Liver (tissue), 3 donors: ENCODE measurements at regions not wholly inside any gene's neighbourhood (a gene's known extent, or its start where the extent isn't known, plus 50 kb on each side); places are given as distances from the start of the nearest gene placed in this dataset.

Experiments used
- ATF3 ChIP-seq: IDR thresholded peaks from 2 replicates; pipeline ENCODE4 v1.6.1; 2016; ENCODE audit warnings: antibody characterized with exemption
- CTCF ChIP-seq: fragments of 150-350 bp; IDR thresholded peaks from 2 replicates; pipeline ENCODE4 v1.5.1; 2017; ENCODE audit warnings: improper control_type of control experiment, low read depth, low read length; ENCODE audit not compliant: missing input control
- EGR1 ChIP-seq, 2 donors: IDR thresholded peaks; 2 replicates each; pipeline ENCODE4 v1.6.1; 2016 to 2018; ENCODE audit warnings: antibody characterized with exemption in 2 of 2, low read depth in 2 of 2
- FOXA1 ChIP-seq: IDR thresholded peaks from 2 replicates; pipeline ENCODE4 v1.6.1; 2016; ENCODE audit warnings: antibody characterized with exemption
- GABPA ChIP-seq, 2 donors: IDR thresholded peaks in 1 of 2; conservative IDR thresholded peaks in 1 of 2; 2 replicates each; pipeline ENCODE4 v1.6.1; 2016; ENCODE audit warnings: antibody characterized with exemption in 2 of 2, mild to moderate bottlenecking in 1 of 2, moderate library complexity in 1 of 2
- JUND ChIP-seq, 2 donors: IDR thresholded peaks; 2 replicates each; pipeline ENCODE4 v1.6.1; 2016; ENCODE audit warnings: antibody characterized with exemption in 2 of 2
- MAX ChIP-seq: IDR thresholded peaks from 2 replicates; pipeline ENCODE4 v1.6.1; 2016; ENCODE audit warnings: antibody characterized with exemption
- RAD21 ChIP-seq, 2 donors: IDR thresholded peaks; 2 replicates each; pipeline ENCODE4 v1.6.1; 2016; ENCODE audit warnings: antibody characterized with exemption in 2 of 2, mild to moderate bottlenecking in 2 of 2
- REST ChIP-seq: IDR thresholded peaks from 2 replicates; pipeline ENCODE4 v1.6.1; 2016; ENCODE audit warnings: antibody characterized with exemption, mild to moderate bottlenecking
- RXRA ChIP-seq, 2 donors: IDR thresholded peaks; 2 replicates each; pipeline ENCODE4 v1.6.1; 2017 to 2018; ENCODE audit warnings: antibody characterized with exemption in 2 of 2, mild to moderate bottlenecking in 1 of 2
- SP1 ChIP-seq: IDR thresholded peaks from 2 replicates; pipeline ENCODE4 v1.6.1; 2018; ENCODE audit warnings: antibody characterized with exemption, mild to moderate bottlenecking
- TAF1 ChIP-seq: conservative IDR thresholded peaks from 2 replicates; pipeline ENCODE4 v1.6.1; 2016; ENCODE audit warnings: antibody characterized with exemption, mild to moderate bottlenecking
- YY1 ChIP-seq: IDR thresholded peaks from 2 replicates; pipeline ENCODE4 v1.6.1; 2016; ENCODE audit warnings: antibody characterized with exemption, mild to moderate bottlenecking
- ZBTB33 ChIP-seq: IDR thresholded peaks from 2 replicates; pipeline ENCODE4 v1.6.1; 2016; ENCODE audit warnings: antibody characterized with exemption
- donor health status: healthy.
- donor health status: healthy.

GRCh38 chr13:39208636-39209035 is 170.4 kb downstream of the NHLRC3 start:
- TF ChIP-seq CTCF: no peak
- no peak for TF ChIP-seq REST
- no peak for TF ChIP-seq ZBTB33
- TF ChIP-seq RXRA (IDR thresholded peaks at IDR 0.05): no peak
- no peak for TF ChIP-seq JUND (IDR thresholded peaks at IDR 0.05)
- TF ChIP-seq SP1: no peak
- TF ChIP-seq YY1: no peak
- TF ChIP-seq MAX: no peak
- TF ChIP-seq EGR1 (IDR thresholded peaks at IDR 0.05; ENCODE audit: low read depth in 2 of 2): no peak
- no peak for TF ChIP-seq RAD21 (IDR thresholded peaks at IDR 0.05)
- TF ChIP-seq TAF1: no peak
- no peak for TF ChIP-seq GABPA (IDR thresholded peaks at IDR 0.05 in 1 of 2, conservative IDR thresholded peaks at IDR 0.05 in 1 of 2)
- TF ChIP-seq FOXA1: no peak
- TF ChIP-seq ATF3: no peak
